Suprapubic skin (tissue), 4 donors: ENCODE measurements at regions not wholly inside any gene's neighbourhood (a gene's known extent, or its start where the extent isn't known, plus 50 kb on each side); places are given as distances from the start of the nearest gene placed in this dataset.

Source experiments
- CTCF ChIP-seq, 2 donors: fragments of 200-600 bp in 1 of 2; fragments of 450-650 bp in 1 of 2; sonication (generic) in 1 of 2; IDR thresholded peaks; one replicate each; pipeline ENCODE4 v1.5.1; 2016 to 2019; ENCODE audit warnings: antibody characterized with exemption in 2 of 2, mild to moderate bottlenecking in 1 of 2, moderate library complexity in 1 of 2
- EP300 ChIP-seq: sonication (generic); formaldehyde crosslinking; IDR thresholded peaks from one replicate; pipeline ENCODE4 v1.6.1; 2017; ENCODE audit warnings: antibody characterized with exemption
- POLR2A ChIP-seq, 2 donors: fragments of 450-650 bp; IDR thresholded peaks; one replicate each; pipeline ENCODE4 v1.6.1; 2017; ENCODE audit warnings: antibody characterized with exemption in 2 of 2, mild to moderate bottlenecking in 2 of 2, moderate library complexity in 2 of 2
- POLR2AphosphoS5 ChIP-seq, 3 donors: sonication (generic); formaldehyde crosslinking; IDR thresholded peaks; one replicate each; pipeline ENCODE4 v1.6.1; 2017; ENCODE audit warnings: antibody characterized with exemption in 3 of 3

GRCh38 chr2:236809716-236810115, 240.1 kb downstream of the ACKR3 start:
- TF ChIP-seq CTCF (IDR thresholded peaks at IDR 0.05) (no peak), POLR2A (IDR thresholded peaks at IDR 0.05) (no peak), POLR2AphosphoS5 (IDR thresholded peaks at IDR 0.05) (no peak), EP300 (no peak)
